Stimulated activated CD8-positive, alpha-beta memory T cell treated with anti-CD3 and anti-CD28 coated beads, Interleukin-2, amount 100 ng/mL, for 48 hours (primary cell): ENCODE measurements at regions not wholly inside any gene's neighbourhood (a gene's known extent, or its start where the extent isn't known, plus 50 kb on each side); places are given as distances from the start of the nearest gene placed in this dataset.

Source experiments
- DNase-seq, 2 donors: peaks; one replicate each; pipeline ENCODE4 v3.0.0-alpha.2; 2020; ENCODE audit warnings: low read depth in 2 of 2

GRCh38 chr6:154561750-154562149, 51.3 kb upstream of the CNKSR3 start:
- no peak for DNase-seq

- DNase-seq = no peak
Observed at GRCh38 chr6:154565331-154565730, 54.8 kb upstream of the CNKSR3 start.

- DNase-seq = no peak
Observed at GRCh38 chr6:154566866-154567265, 56.4 kb upstream of the CNKSR3 start.

GRCh38 chr6:154567695-154568220, 57.3 kb upstream of the CNKSR3 start:
- DNase-seq = no peak

- no peak for DNase-seq
Observed at GRCh38 chr6:154569156-154569862, 58.8 kb upstream of the CNKSR3 start.

GRCh38 chr6:154570505-154570904, 60.0 kb upstream of the CNKSR3 start:
- no peak for DNase-seq

GRCh38 chr6:154572556-154572955, 62.1 kb upstream of the CNKSR3 start:
- DNase-seq = no peak

- no peak for DNase-seq
Observed at GRCh38 chr6:154578004-154578559, 67.6 kb upstream of the CNKSR3 start.

- DNase-seq = no peak
Observed at GRCh38 chr6:154579046-154579445, 68.6 kb upstream of the CNKSR3 start.

- no peak for DNase-seq
Observed at GRCh38 chr6:154579485-154579884, 69.0 kb upstream of the CNKSR3 start.

GRCh38 chr6:154580397-154581135, 70.1 kb upstream of the CNKSR3 start:
- no peak for DNase-seq

GRCh38 chr6:154582696-154583095, 72.2 kb upstream of the CNKSR3 start:
- no peak for DNase-seq

- no peak for DNase-seq
Observed at GRCh38 chr6:154583546-154584188, 73.2 kb upstream of the CNKSR3 start.

- no peak for DNase-seq
Observed at GRCh38 chr6:154590756-154591155, 80.3 kb upstream of the CNKSR3 start.

GRCh38 chr6:154591234-154591633, 80.7 kb upstream of the CNKSR3 start:
- no peak for DNase-seq

- DNase-seq = no peak
Observed at GRCh38 chr6:154592199-154592860, 81.8 kb upstream of the CNKSR3 start.

- DNase-seq = no peak
Observed at GRCh38 chr6:154593122-154593521, 82.6 kb upstream of the CNKSR3 start.

GRCh38 chr6:154594496-154595198, 84.2 kb upstream of the CNKSR3 start:
- DNase-seq = no peak

GRCh38 chr6:154595538-154595937, 85.1 kb upstream of the CNKSR3 start:
- no peak for DNase-seq

GRCh38 chr6:154596009-154596408, 85.5 kb upstream of the CNKSR3 start:
- no peak for DNase-seq

GRCh38 chr6:154596701-154597100, 86.2 kb upstream of the CNKSR3 start:
- no peak for DNase-seq
